IMR-90 (cell line): ENCODE measurements at regions not wholly inside any gene's neighbourhood (a gene's known extent, or its start where the extent isn't known, plus 50 kb on each side); places are given as distances from the start of the nearest gene placed in this dataset.

Source experiments
- ATAC-seq: fragments of 200-7000 bp; cut with Tn5 transposase; 2 replicates; pipeline ENCODE4 v1.9.1; 2020; ENCODE audit warnings: low read depth, mild to moderate bottlenecking, moderate library complexity
- BruUV-seq: library from RNA; stranded (reverse); fragments of 400-500 nt; replicated peaks from 2 replicates; lab custom pipeline; 2021; lab: Mats Ljungman, UMichigan
- CTCF ChIA-PET: fragments of 300-600 bp; formaldehyde crosslinking; extraction: SDS; loops from one replicate; lab custom pipeline; 2021; ENCODE audit warnings: antibody characterized with exemption; lab: Yijun Ruan, JAX
- POLR2A ChIA-PET: fragments of 300-600 bp; sonication (Branson Sonifier 250); formaldehyde crosslinking; loops from one replicate; lab custom pipeline; 2022; ENCODE audit warnings: antibody characterized with exemption; ENCODE audit not compliant: unreplicated experiment; lab: Charles Lee
- DNase-seq: peaks from one replicate; pipeline ENCODE4 v3.0.0; 2013
- H2AFZ ChIP-seq: replicated peaks from 2 replicates; pipeline ENCODE3; 2013; ENCODE audit warnings: low read length, mild to moderate bottlenecking; ENCODE audit not compliant: poor library complexity
- H2AK5ac ChIP-seq: 2 replicates; pipeline ENCODE4 v1.6.1; 2013; ENCODE audit warnings: low read depth, low read length, inconsistent platforms
- H2AK9ac ChIP-seq: replicated peaks from 2 replicates; pipeline ENCODE3; 2013; ENCODE audit warnings: mild to moderate bottlenecking, low read depth, low read length, moderate library complexity; ENCODE audit not compliant: poor library complexity
- H2BK120ac ChIP-seq: 2 replicates; pipeline ENCODE4 v1.6.1; 2013; ENCODE audit warnings: low read depth, low read length, inconsistent platforms
- H2BK15ac ChIP-seq: 3 replicates; pipeline ENCODE4 v1.6.1; 2013; ENCODE audit warnings: low read depth, low read length, inconsistent platforms
- H2BK20ac ChIP-seq: 2 replicates; pipeline ENCODE4 v1.6.1; 2013; ENCODE audit warnings: low read depth, mild to moderate bottlenecking, inconsistent platforms, low read length, moderate library complexity
- H2BK5ac ChIP-seq: 2 replicates; pipeline ENCODE4 v1.6.1; 2013; ENCODE audit warnings: mild to moderate bottlenecking, low read depth, low read length, inconsistent platforms; ENCODE audit not compliant: poor library complexity, severe bottlenecking
- H3K14ac ChIP-seq: replicated peaks from 2 replicates; pipeline ENCODE4 v1.6.1; 2013; ENCODE audit warnings: low read depth, low read length, inconsistent platforms
- H3K18ac ChIP-seq: 2 replicates; pipeline ENCODE4 v1.6.1; 2013; ENCODE audit warnings: low read depth, low read length, control low read depth
- H3K23ac ChIP-seq: 2 replicates; pipeline ENCODE4 v1.6.1; 2013; ENCODE audit warnings: low read depth, low read length, inconsistent platforms
- H3K27ac ChIP-seq: 2 replicates; pipeline ENCODE4 v1.5.1; 2013; ENCODE audit warnings: mild to moderate bottlenecking, control low read depth, low read length; ENCODE audit not compliant: insufficient read depth
- H3K27me3 ChIP-seq: 2 replicates; pipeline ENCODE4 v1.6.1; 2013; ENCODE audit warnings: low read length; ENCODE audit not compliant: control insufficient read depth, insufficient read depth
- H3K36me3 ChIP-seq: 2 replicates; pipeline ENCODE4 v1.6.1; 2013; ENCODE audit warnings: low read length, mixed read lengths; ENCODE audit not compliant: control insufficient read depth, insufficient read depth
- H3K4ac ChIP-seq: 2 replicates; pipeline ENCODE4 v1.6.1; 2013; ENCODE audit warnings: low read depth, low read length, inconsistent platforms
- H3K4me1 ChIP-seq: 2 replicates; pipeline ENCODE4 v1.6.1; 2013; ENCODE audit warnings: low read length, mixed read lengths; ENCODE audit not compliant: control insufficient read depth, insufficient read depth
- H3K4me2 ChIP-seq: 2 replicates; pipeline ENCODE4 v1.6.1; 2013; ENCODE audit warnings: low read depth, mild to moderate bottlenecking, control low read depth, low read length, moderate library complexity
- H3K4me3 ChIP-seq: 2 replicates; pipeline ENCODE4 v1.5.1; 2013; ENCODE audit warnings: low read depth, mild to moderate bottlenecking, control low read depth, low read length, moderate library complexity; ENCODE audit not compliant: insufficient read depth
- H3K56ac ChIP-seq: 2 replicates; pipeline ENCODE4 v1.6.1; 2013; ENCODE audit warnings: low read length, inconsistent platforms; ENCODE audit not compliant: insufficient read depth; ENCODE audit errors: extremely low read depth
- H3K79me1 ChIP-seq, 2 experiments: 2 replicates each; pipeline ENCODE4 v1.6.1; 2013; ENCODE audit warnings: low read length in 2 of 2, inconsistent platforms in 1 of 2, low read depth in 1 of 2
- H3K9ac ChIP-seq: 2 replicates; pipeline ENCODE4 v1.6.1; 2013; ENCODE audit warnings: low read depth, low read length, control low read depth
- H3K9me1 ChIP-seq: 2 replicates; pipeline ENCODE4 v1.6.1; 2013; ENCODE audit warnings: low read length, inconsistent platforms; ENCODE audit not compliant: insufficient read depth
- H3K9me3 ChIP-seq: 2 replicates; pipeline ENCODE4 v1.6.1; 2013; ENCODE audit warnings: low read length; ENCODE audit not compliant: control insufficient read depth, insufficient read depth
- H4K20me1 ChIP-seq: 2 replicates; pipeline ENCODE4 v1.6.1; 2013; ENCODE audit warnings: low read length, inconsistent platforms; ENCODE audit not compliant: insufficient read depth
- H4K5ac ChIP-seq: 2 replicates; pipeline ENCODE4 v1.6.1; 2013; ENCODE audit warnings: mild to moderate bottlenecking, low read depth, low read length, control low read depth
- H4K8ac ChIP-seq, 2 experiments: 2 replicates each; pipeline ENCODE4 v1.6.1; 2013; ENCODE audit warnings: low read depth in 2 of 2, low read length in 2 of 2, control low read depth in 1 of 2, inconsistent platforms in 1 of 2
- H4K91ac ChIP-seq: 2 replicates; pipeline ENCODE4 v1.6.1; 2013; ENCODE audit warnings: low read depth, low read length, inconsistent platforms; ENCODE audit not compliant: insufficient read depth
- CEBPB ChIP-seq: IDR thresholded peaks from 2 replicates; pipeline ENCODE4 v1.6.1; 2012; ENCODE audit warnings: low read depth, low read length, improper control_type of control experiment
- MAZ ChIP-seq: IDR thresholded peaks from 2 replicates; pipeline ENCODE4 v1.6.1; 2012; ENCODE audit warnings: low read depth, mild to moderate bottlenecking, low read length, improper control_type of control experiment, moderate library complexity, borderline replicate concordance
- WGBS, 2 experiments: methylation state at CpG; one replicate each; pipeline versions ENCODE4 v1.1.5 to v1.1.7; 2013; ENCODE audit warnings: missing lambda C conversion rate in 2 of 2; ENCODE audit not compliant: insufficient read length in 1 of 2; ENCODE audit errors: extremely low coverage in 2 of 2; 5-methylcytosine and 5-hydroxymethylcytosine counted together
- dilution Hi-C: fragments of 300-500 bp; cut with HindIII; formaldehyde crosslinking; loops from one replicate; pipeline ENCODE4 v1.14.3; 2018; ENCODE audit warnings: low sequenced_read_pairs; ENCODE audit not compliant: unreplicated experiment
- in situ Hi-C: fragments of 300-500 bp; cut with MboI; formaldehyde crosslinking; loops from 3 replicates; pipeline ENCODE4 v1.14.3; 2019; ENCODE audit warnings: low sequenced_read_pairs, inconsistent platforms, mixed read lengths
- intact Hi-C: fragments of 100-400 bp; cut with micrococcal nuclease; formaldehyde crosslinking; loops from 2 replicates; pipeline ENCODE4 v1.10.0; 2022

DNA sequence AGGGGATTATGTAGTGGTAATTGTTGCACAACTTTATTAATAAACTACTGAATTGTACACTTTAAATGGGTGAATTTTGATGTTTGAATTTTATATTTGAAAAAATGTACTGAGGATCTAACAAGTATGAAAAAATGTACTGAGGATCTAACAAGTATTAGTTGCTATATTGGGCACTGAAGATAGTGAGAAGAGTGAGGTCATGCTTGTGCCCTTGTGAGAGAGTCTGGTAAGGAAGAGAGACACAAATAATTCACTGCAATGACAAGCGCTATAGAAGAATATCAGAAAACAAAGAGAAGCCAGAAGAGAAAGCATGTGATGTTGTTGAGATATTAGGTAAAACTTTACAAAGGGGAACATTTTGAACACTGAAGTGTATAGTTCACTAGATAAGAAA, 137.6 kb downstream of the DTWD1 start:
- no peak overlapping the region for H2AFZ ChIP-seq
- intact Hi-C loops (no loop called here), dilution Hi-C loops (no loop called here), in situ Hi-C loops (no loop called here)
- ATAC-seq (no peak), DNase-seq (peak; percentile 5)
- H3K14ac ChIP-seq = no peak overlapping the region
- H3K27me3 ChIP-seq = no peaks in the 10 kb centered on the region
- ChIA-PET CTCF (no interaction called here), POLR2A (no interaction called here)
- no peak overlapping the region for H2BK120ac ChIP-seq
- no peak overlapping the region; the same call in 1 of the 2 replicates for H3K4me2 ChIP-seq
- H3K23ac ChIP-seq = no peak overlapping the region
- TF ChIP-seq MAZ = no peak
- TF ChIP-seq CEBPB = 0 out of 2 replicates have a peak, but pooled peaks have one; percentile 12
- H2BK15ac ChIP-seq = no peak overlapping the region
- H3K9me1 ChIP-seq = no peaks in the 10 kb centered on the region
- no peaks in the 10 kb centered on the region for H3K4me1 ChIP-seq
- no peaks in the 10 kb centered on the region for H3K79me1 ChIP-seq
- H2BK5ac ChIP-seq = no peak overlapping the region
- H2AK9ac ChIP-seq = no peak overlapping the region
- no peak overlapping the region for H3K27ac ChIP-seq
- H4K5ac ChIP-seq = no peak overlapping the region
- H4K91ac ChIP-seq = no peak overlapping the region
- no peak overlapping the region for H4K8ac ChIP-seq
- no CpG with 5 or more reads among the region's 1 CpG for WGBS, 2 experiments
- no peak overlapping the region for H3K56ac ChIP-seq
- no peak overlapping the region for H3K4ac ChIP-seq
- no peak overlapping the region for H3K4me3 ChIP-seq
- H3K18ac ChIP-seq = peak overlapping the region; percentile 64; the same call in 1 of the 2 replicates
- no peak overlapping the region for H3K9ac ChIP-seq
- BruUV-seq = no TSS peak
- H4K20me1 ChIP-seq = no peaks in the 10 kb centered on the region
- H3K36me3 ChIP-seq = no peaks in the 10 kb centered on the region
- no peak overlapping the region for H2BK20ac ChIP-seq
- H2AK5ac ChIP-seq = no peak overlapping the region
- peaks cover 11% of the 10 kb centered on the region for H3K9me3 ChIP-seq
